ENCODE measurements at regions not wholly inside any gene's neighbourhood (a gene's known extent, or its start where the extent isn't known, plus 50 kb on each side); places are given as distances from the start of the nearest gene placed in this dataset.
A peak's percentile ranks its signal among the peaks of the same experiment; 100 is the strongest.

DNA sequence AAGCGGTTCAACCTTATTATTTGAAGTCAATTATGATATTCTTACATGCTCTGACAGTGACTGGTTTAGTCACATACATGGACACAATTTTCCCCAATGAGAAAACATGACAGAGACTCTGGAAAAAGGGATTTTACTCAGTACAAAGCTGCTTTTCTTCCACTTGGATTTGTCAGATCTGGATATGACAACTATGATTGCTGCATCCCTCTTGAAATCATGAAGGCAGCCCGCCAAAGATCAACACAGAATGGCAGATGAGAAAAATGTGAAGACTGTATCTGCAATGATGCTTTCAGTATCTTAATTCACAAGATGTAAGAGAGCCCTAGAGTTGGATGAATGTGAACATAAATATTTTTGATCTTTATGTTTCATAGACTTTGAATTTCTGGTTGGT is 439.6 kb downstream of the CDH8 start:
- no peak for DNase-seq (ENCODE audit: low read depth in 1 of 2, low spot score in 1 of 2)
- in situ Hi-C loops (cut with HindIII; ENCODE audit: low pct_unique_long_range_greater_than_20kb, low sequenced_read_pairs) = no loop called here
- no peak for TF ChIP-seq JUND (IDR thresholded peaks at IDR 0.05; ENCODE audit: low read depth)

DNA sequence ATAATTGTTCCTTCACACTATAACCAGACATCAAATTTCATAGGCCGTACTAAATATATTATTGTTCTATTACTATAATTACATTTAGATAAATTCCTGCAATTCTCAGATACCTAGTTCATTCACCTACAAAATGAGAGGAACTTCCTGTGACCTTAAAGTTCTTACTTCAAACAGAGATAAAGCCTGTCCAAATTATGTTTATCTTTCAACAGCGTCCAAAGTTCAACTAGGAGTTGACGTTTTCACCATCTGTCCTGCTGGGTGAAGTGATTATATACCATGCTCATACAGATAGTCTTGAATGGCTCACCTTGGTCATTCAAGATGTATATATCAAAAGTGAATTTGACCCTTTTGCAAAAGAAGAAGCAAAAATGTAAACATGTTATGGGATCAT is 440.6 kb downstream of the CDH8 start:
- in situ Hi-C loops (cut with HindIII; ENCODE audit: low pct_unique_long_range_greater_than_20kb, low sequenced_read_pairs) = no loop called here
- DNase-seq (ENCODE audit: low read depth in 1 of 2, low spot score in 1 of 2) = no peak
- TF ChIP-seq JUND (IDR thresholded peaks at IDR 0.05; ENCODE audit: low read depth) = no peak

DNA sequence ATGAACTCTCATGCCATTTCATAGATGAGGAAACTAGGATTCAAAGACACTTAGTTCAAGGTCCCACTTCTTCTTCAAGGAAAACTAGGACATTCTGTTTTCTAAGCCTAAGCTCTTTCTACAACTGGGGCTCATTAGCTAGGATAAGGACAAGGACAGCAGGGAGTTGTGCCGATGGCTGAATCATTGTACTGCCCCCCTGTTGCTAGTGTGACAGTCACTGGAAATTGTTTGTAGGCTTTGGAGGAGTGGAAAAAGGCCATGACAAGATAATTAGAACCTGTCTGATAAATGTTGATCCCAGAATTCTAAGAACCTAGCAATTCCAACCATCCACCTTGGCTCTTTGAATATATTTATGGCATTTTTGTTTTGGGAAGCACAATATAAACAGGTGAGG is 445.7 kb downstream of the CDH8 start:
- in situ Hi-C loops (cut with HindIII; ENCODE audit: low pct_unique_long_range_greater_than_20kb, low sequenced_read_pairs) = no loop called here
- no peak for DNase-seq (ENCODE audit: low read depth in 1 of 2, low spot score in 1 of 2)
- no peak for TF ChIP-seq JUND (IDR thresholded peaks at IDR 0.05; ENCODE audit: low read depth)

DNA sequence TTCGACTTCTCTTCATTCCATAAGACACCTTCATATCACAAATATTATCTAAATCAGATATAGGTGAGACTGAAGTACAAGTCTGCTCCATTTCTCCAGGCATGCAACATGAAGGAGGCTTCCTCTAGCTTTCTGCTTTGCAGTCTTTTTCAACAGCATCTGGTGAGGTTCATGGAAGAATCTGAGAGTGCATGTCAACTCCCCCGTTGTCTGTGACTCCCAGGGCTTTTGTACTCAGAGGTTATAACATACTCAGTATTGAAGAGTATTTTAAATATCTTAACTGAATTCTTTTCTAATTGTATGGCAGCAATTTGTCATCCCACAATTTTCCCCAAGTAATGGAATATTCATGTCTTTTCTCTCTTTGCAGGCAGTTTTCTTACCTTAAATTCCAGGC is 448.7 kb downstream of the CDH8 start:
- no peak for TF ChIP-seq JUND (IDR thresholded peaks at IDR 0.05; ENCODE audit: low read depth)
- in situ Hi-C loops (cut with HindIII; ENCODE audit: low pct_unique_long_range_greater_than_20kb, low sequenced_read_pairs) = no loop called here

DNA sequence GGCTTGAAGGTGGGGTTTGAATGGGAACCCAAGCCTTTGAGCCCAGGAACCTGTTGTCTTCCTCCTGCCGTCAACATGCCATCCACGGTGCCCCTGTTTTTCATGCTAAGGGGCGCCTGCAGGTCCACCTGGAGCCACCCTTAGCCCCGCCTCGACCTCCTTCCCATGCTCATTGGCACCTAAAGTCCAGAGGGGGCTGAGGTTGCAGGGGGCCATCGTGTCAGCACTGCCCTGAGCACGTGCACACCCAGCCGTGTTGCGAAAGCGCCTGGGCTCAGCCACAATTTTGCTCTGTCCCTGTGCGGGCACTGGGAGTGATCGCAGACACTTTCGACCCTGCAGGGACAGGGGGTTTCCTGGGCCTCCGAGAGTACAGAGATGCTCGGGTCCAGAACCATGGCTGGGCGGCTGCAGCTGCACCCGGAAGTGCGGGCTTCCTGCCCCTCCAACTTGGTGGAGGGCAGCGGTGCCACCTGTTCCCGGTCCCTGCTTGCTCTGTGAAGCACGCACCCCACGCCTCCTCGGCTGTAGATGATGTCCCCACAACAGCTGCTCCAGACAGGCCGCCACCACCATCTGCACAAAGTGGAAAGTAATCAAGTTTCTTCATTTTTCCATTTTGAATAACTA is 454.7 kb downstream of the CDH8 start:
- in situ Hi-C loops (cut with HindIII; ENCODE audit: low pct_unique_long_range_greater_than_20kb, low sequenced_read_pairs) = no loop called here
- TF ChIP-seq JUND (IDR thresholded peaks at IDR 0.05; ENCODE audit: low read depth) = no peak

More for the DNA sequence above, 448.7 kb downstream of the CDH8 start:
- DNase-seq (ENCODE audit: low read depth in 1 of 2, low spot score in 1 of 2) = no peak

DNA sequence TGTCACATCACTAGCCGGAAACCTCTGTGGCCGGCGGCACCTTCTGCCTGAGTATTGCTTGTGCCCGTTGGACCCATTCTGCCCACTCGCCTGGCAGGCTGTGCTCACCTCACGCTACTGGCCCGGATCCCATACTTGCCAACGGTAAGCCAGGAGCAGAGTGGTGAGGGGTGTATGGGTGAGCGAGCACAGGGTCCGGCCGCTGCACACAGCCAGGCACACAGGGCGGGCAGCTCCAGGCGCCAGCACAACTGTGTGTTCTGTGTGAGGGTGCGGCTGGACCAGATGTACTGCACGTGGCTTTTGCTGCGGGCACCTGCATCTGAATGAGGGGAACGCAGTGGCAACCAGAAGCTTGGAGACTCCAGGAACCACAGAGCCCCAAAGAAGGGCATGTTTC is 455.7 kb downstream of the CDH8 start:
- TF ChIP-seq JUND (IDR thresholded peaks at IDR 0.05; ENCODE audit: low read depth) = no peak
- in situ Hi-C loops (cut with HindIII; ENCODE audit: low pct_unique_long_range_greater_than_20kb, low sequenced_read_pairs) = no loop called here
- no peak for DNase-seq (ENCODE audit: low read depth in 1 of 2, low spot score in 1 of 2)

More for the DNA sequence above, 454.7 kb downstream of the CDH8 start:
- DNase-seq (ENCODE audit: low read depth in 1 of 2, low spot score in 1 of 2) = no peak

DNA sequence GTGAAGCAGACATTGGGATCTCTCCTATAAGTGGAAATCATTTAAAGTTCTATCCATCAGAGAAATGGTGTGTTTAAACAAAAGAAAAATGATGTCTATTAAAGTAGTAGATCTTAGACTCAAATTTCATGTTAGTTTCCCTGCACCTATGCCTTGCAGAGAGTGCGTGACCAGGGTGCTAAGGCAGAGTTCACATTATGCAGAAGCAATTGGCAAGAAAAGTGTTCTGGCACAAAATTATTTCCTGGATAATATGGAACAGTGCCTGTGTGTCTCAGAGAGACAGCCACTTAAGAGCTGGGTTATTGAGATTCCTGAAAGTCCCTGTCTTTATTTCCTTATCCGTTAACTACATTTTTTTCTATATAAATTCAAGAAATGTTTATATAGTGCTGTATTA is 457.0 kb downstream of the CDH8 start:
- no peak for TF ChIP-seq JUND (IDR thresholded peaks at IDR 0.05; ENCODE audit: low read depth)
- no peak for DNase-seq (ENCODE audit: low read depth in 1 of 2, low spot score in 1 of 2)
- in situ Hi-C loops (cut with HindIII; ENCODE audit: low pct_unique_long_range_greater_than_20kb, low sequenced_read_pairs) = no loop called here

DNA sequence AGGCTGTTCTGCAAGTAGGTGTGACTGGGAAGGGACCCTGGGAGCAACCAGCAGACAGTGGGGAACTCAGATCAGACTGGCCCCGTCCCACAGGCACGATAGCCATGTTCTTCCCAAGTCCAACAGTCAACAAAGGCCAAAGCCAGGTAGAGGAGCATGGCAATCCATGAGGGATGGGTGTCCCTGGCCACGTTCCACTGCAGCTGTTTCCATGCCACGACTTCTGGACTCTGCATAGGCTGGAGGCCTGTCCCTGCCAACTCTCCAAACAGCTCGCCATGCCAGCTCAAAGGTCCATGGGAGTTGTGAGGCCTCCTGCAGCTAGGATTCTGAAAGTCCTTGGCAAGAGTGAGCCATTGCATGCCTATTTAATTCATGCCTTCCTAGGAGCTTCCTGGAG is 459.8 kb downstream of the CDH8 start:
- in situ Hi-C loops (cut with HindIII; ENCODE audit: low pct_unique_long_range_greater_than_20kb, low sequenced_read_pairs) = no loop called here
- TF ChIP-seq JUND (IDR thresholded peaks at IDR 0.05; ENCODE audit: low read depth) = no peak
- no peak for DNase-seq (ENCODE audit: low read depth in 1 of 2, low spot score in 1 of 2)

DNA sequence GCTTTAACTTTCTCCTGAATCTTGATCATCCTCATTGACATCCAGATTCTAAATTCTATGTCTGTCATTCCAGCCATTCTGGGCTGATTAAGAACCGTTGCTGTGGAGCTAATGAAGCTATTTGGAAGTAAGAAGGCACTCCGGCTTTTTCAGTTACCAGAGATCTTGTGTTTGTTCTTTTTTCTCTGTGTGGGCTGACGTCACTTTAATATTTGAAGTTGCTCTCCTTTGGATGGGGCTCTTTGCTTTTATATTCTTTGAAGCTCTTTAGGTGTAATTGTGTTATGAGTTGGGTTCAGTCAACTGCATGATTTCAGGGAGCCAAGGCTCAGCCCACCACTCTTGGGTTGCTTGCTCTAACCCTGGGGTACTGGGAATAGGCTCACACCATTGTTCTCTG is 460.6 kb downstream of the CDH8 start:
- in situ Hi-C loops (cut with HindIII; ENCODE audit: low pct_unique_long_range_greater_than_20kb, low sequenced_read_pairs) = no loop called here
- no peak for TF ChIP-seq JUND (IDR thresholded peaks at IDR 0.05; ENCODE audit: low read depth)
- DNase-seq (ENCODE audit: low read depth in 1 of 2, low spot score in 1 of 2) = no peak

DNA sequence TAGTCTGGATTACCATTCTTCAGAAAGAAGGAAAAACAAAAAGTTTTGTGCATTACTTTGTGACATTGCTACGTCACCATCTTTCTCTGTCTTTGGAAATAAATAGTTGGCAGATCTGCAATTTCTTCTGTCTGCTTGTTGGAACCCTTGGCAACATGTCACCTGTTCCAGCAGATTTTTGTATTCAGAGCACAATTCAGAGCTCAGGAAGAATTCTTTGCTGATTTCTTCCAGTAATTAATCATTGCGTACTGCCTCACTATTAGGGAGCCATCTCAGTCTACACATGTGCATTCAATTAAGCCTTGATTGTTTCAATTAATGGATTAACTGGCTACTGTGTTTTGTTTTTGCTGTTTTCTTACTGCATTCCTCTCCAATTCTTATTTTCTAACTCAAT is 467.2 kb downstream of the CDH8 start:
- TF ChIP-seq JUND (IDR thresholded peaks at IDR 0.05; ENCODE audit: low read depth) = no peak
- DNase-seq (ENCODE audit: low read depth in 1 of 2, low spot score in 1 of 2) = no peak
- in situ Hi-C loops (cut with HindIII; ENCODE audit: low pct_unique_long_range_greater_than_20kb, low sequenced_read_pairs) = no loop called here

DNA sequence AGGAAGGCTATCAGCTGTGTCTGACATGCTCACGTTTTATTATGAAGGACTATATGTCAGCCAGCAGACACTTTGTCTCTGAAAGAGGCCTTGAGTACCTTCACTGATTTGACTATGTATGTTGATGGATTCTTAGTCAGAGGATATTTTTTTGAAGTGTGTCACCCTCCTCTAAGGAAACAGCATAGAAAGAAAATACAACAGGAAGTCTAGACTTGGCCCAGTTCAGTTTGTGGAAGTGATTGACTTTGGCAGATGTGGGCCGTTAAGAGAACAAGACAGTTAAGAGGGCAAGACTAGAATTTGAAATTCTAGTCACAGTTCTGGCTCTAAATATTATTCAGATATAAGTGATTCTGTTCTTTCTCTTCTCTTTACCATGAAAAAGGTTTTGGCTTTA is 471.5 kb downstream of the CDH8 start:
- in situ Hi-C loops (cut with HindIII; ENCODE audit: low pct_unique_long_range_greater_than_20kb, low sequenced_read_pairs) = no loop called here
- DNase-seq (ENCODE audit: low read depth in 1 of 2, low spot score in 1 of 2) = no peak
- no peak for TF ChIP-seq JUND (IDR thresholded peaks at IDR 0.05; ENCODE audit: low read depth)

DNA sequence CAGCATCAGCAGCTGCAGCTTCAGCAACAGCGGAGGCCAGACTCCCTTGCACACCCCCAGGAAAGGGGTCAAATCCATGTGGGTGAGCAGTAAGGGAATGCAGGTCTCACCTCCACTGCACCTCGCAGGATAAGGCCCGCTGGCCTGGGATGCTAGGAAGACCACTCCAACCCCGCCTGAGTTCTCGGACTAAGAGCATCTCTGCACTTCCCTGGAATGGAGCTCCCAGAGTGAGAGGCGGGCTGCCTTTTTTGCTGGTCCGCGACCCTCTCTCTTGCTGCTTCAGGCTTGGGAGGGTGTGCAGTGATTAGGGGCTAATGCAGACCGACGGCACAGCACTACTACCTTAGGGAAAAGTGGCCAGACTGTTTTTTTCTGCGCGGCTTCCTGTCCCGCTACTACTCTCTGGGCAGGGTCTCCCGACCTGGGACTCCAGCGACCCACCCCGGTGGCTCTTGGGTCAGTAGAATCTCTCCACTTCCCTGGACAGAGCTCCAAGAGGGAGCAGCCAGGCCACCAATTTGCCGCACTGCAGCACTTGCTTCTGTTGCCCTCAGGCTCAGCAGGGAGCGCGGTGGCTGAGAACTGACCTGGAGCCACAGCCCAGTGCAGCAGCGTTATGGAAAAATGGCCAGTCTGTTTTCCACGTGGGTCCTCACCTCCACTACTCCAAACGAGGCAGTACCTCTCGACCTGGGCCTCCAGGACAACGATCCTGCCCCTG is 480.4 kb downstream of the CDH8 start:
- DNase-seq (ENCODE audit: low read depth in 1 of 2, low spot score in 1 of 2) = peak in 1 of 2 experiments; percentile 0
- in situ Hi-C loops (cut with HindIII; ENCODE audit: low pct_unique_long_range_greater_than_20kb, low sequenced_read_pairs) = no loop called here
- TF ChIP-seq JUND (IDR thresholded peaks at IDR 0.05; ENCODE audit: low read depth) = no peak

DNA sequence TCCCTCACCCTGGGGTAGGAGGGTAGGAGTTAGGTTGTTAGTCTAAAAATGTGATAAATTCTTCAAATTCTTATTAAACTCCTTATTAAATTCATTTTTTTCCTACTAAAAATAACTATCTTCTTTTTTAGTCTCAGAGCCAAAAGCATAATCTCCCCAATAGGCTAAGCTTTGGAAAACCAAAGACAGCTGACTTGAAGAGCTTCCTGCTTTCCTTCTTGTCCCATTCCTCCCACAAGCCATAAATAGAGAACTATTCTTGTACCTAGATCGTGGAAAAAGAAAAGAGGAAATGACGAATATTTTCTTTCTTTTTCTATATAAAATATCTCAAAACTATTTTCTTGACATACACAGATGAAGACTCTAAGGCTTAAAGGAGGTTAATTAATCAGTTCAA is 486.9 kb downstream of the CDH8 start:
- no peak for TF ChIP-seq JUND (IDR thresholded peaks at IDR 0.05; ENCODE audit: low read depth)
- in situ Hi-C loops (cut with HindIII; ENCODE audit: low pct_unique_long_range_greater_than_20kb, low sequenced_read_pairs) = no loop called here
- DNase-seq (ENCODE audit: low read depth in 1 of 2, low spot score in 1 of 2) = no peak

DNA sequence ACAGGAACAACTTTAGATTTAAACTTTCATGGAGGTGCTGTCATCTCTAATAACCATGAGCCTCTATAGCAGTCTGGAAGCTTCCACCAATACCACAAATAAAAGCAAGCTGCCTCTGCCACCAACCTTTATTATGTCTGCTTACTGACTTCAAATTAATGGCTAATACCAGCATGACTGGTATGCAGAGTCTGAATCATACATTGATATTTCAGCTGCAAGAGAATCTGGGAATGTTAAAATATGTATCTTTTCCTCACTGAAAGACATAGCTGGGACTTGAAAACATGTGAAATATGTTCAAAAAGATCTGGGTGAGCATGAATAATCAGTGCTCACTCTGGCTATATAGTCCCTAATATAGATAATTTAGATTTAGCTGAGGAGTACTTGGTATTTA is 488.6 kb downstream of the CDH8 start:
- in situ Hi-C loops (cut with HindIII; ENCODE audit: low pct_unique_long_range_greater_than_20kb, low sequenced_read_pairs) = no loop called here
- DNase-seq (ENCODE audit: low read depth in 1 of 2, low spot score in 1 of 2) = no peak

More for the DNA sequence above, 488.6 kb downstream of the CDH8 start:
- TF ChIP-seq JUND (IDR thresholded peaks at IDR 0.05; ENCODE audit: low read depth) = no peak
